Ishikawa (cell line): ENCODE measurements at regions not wholly inside any gene's neighbourhood (a gene's known extent, or its start where the extent isn't known, plus 50 kb on each side); places are given as distances from the start of the nearest gene placed in this dataset.

Experiments
- FOXM1 ChIP-seq: IDR thresholded peaks from 2 replicates; pipeline ENCODE4 v1.6.1; 2012; ENCODE audit warnings: low read depth, borderline replicate concordance
- RAD21 ChIP-seq: IDR thresholded peaks from 2 replicates; pipeline ENCODE4 v1.6.1; 2012; ENCODE audit warnings: low read depth
- TAF1 ChIP-seq: IDR thresholded peaks from 2 replicates; pipeline ENCODE4 v1.6.1; 2012; ENCODE audit warnings: low read depth, mild to moderate bottlenecking
- TF ChIP-seq, protein P1 (sequence below): IDR thresholded peaks from 2 replicates; pipeline ENCODE4 v1.6.1; 2012
- TF ChIP-seq, protein P2 (sequence below): IDR thresholded peaks from 2 replicates; pipeline ENCODE4 v1.6.1; 2012; ENCODE audit warnings: low read depth, mild to moderate bottlenecking

DNA sequence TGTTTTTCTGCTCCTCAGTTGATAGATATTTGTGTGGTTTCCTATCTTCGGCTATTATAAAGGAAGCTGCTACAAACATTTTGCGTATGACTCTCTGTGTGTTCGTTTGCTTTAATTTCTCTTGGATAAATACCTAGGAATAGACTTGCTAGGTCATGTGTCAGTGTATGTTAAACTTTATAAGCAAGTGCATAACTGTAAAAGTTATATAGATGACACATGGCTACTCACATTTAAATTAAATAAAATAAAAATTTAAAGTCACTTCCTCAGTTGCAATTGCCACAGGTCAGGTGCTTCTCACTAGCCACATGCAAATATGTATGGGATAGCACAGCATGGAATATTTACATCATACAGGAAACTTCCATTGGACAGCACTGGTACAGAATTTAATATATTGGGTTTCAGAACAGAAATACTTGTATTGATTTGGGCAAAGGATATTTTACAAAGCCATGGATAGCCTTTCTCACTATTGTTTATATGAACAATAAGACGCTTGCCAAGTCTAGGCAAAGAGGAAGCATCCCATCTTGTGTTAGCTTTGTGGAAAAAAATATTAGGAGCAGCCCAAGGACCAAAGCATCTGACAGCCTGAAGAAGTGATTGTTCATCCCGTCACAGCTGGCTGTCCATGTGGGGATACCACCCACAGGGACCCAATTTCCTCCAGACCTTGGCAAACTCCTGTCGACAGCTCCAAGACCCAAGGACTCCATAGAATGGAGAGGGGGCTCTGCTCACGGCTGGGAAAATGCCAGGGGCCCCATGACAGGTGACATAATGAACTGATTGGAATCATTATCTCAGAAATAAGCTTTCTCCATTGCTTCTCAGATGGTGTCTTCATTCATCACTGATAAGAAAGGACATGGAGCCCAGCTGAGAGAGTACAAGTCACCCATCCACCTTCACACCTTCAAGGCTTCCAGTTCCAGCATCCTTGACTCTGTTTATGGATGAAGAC is 196.7 kb downstream of the SH3BP4 start:
- TF ChIP-seq FOXM1 (no peak), RAD21 (no peak), TAF1 (no peak)
- TF ChIP-seq, protein P1, sequence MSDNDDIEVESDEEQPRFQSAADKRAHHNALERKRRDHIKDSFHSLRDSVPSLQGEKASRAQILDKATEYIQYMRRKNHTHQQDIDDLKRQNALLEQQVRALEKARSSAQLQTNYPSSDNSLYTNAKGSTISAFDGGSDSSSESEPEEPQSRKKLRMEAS = no peak
- TF ChIP-seq, protein P2, sequence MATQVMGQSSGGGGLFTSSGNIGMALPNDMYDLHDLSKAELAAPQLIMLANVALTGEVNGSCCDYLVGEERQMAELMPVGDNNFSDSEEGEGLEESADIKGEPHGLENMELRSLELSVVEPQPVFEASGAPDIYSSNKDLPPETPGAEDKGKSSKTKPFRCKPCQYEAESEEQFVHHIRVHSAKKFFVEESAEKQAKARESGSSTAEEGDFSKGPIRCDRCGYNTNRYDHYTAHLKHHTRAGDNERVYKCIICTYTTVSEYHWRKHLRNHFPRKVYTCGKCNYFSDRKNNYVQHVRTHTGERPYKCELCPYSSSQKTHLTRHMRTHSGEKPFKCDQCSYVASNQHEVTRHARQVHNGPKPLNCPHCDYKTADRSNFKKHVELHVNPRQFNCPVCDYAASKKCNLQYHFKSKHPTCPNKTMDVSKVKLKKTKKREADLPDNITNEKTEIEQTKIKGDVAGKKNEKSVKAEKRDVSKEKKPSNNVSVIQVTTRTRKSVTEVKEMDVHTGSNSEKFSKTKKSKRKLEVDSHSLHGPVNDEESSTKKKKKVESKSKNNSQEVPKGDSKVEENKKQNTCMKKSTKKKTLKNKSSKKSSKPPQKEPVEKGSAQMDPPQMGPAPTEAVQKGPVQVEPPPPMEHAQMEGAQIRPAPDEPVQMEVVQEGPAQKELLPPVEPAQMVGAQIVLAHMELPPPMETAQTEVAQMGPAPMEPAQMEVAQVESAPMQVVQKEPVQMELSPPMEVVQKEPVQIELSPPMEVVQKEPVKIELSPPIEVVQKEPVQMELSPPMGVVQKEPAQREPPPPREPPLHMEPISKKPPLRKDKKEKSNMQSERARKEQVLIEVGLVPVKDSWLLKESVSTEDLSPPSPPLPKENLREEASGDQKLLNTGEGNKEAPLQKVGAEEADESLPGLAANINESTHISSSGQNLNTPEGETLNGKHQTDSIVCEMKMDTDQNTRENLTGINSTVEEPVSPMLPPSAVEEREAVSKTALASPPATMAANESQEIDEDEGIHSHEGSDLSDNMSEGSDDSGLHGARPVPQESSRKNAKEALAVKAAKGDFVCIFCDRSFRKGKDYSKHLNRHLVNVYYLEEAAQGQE = no peak
